Hepatocyte (in vitro differentiated cells): ENCODE measurements at regions not wholly inside any gene's neighbourhood (a gene's known extent, or its start where the extent isn't known, plus 50 kb on each side); places are given as distances from the start of the nearest gene placed in this dataset.

ENCODE experiments used
- DNase-seq: peaks from one replicate; pipeline ENCODE4 v3.0.0-alpha.2; 2016; ENCODE audit warnings: low spot score
- H2AFZ ChIP-seq: fragments of 200-600 bp; sonication (generic); 2 replicates; pipeline ENCODE4 v1.6.0; 2016; ENCODE audit warnings: antibody characterized with exemption, mild to moderate bottlenecking
- H3K27ac ChIP-seq: fragments of 200-600 bp; sonication (generic); 2 replicates; pipeline ENCODE4 v1.5.1; 2016; ENCODE audit warnings: mild to moderate bottlenecking
- H3K27me3 ChIP-seq: fragments of 200-600 bp; sonication (generic); 2 replicates; pipeline ENCODE4 v1.6.1; 2016
- H3K36me3 ChIP-seq: fragments of 200-600 bp; sonication (generic); replicated peaks from 2 replicates; pipeline ENCODE4 v1.5.1; 2016; ENCODE audit warnings: low read depth; ENCODE audit not compliant: insufficient read depth
- H3K4me1 ChIP-seq: fragments of 200-600 bp; sonication (generic); 2 replicates; pipeline ENCODE4 v1.5.1; 2016; ENCODE audit warnings: mild to moderate bottlenecking, moderate library complexity; ENCODE audit not compliant: insufficient read depth
- H3K4me2 ChIP-seq: fragments of 200-600 bp; sonication (generic); 2 replicates; pipeline ENCODE4 v1.6.0; 2016
- H3K4me3 ChIP-seq: fragments of 200-600 bp; sonication (generic); 2 replicates; pipeline ENCODE4 v1.5.1; 2016; ENCODE audit warnings: mild to moderate bottlenecking
- H3K79me2 ChIP-seq: fragments of 200-600 bp; sonication (generic); 2 replicates; pipeline ENCODE4 v1.6.0; 2017; ENCODE audit warnings: mild to moderate bottlenecking
- H3K9me2 ChIP-seq: fragments of 200-600 bp; sonication (generic); replicated peaks from 2 replicates; pipeline ENCODE4 v1.6.0; 2017; ENCODE audit warnings: mild to moderate bottlenecking; ENCODE audit not compliant: insufficient read depth
- H3K9me3 ChIP-seq: fragments of 200-600 bp; sonication (generic); 2 replicates; pipeline ENCODE4 v1.5.1; 2016; ENCODE audit warnings: low read depth, mild to moderate bottlenecking
- H4K20me1 ChIP-seq: fragments of 200-600 bp; sonication (generic); 2 replicates; pipeline ENCODE4 v1.6.0; 2016; ENCODE audit warnings: mild to moderate bottlenecking; ENCODE audit not compliant: insufficient read depth, poor library complexity, severe bottlenecking
- CTCF ChIP-seq: fragments of 200-600 bp; sonication (generic); IDR thresholded peaks from 2 replicates; pipeline ENCODE4 v1.5.1; 2016; ENCODE audit warnings: antibody characterized with exemption, mild to moderate bottlenecking; ENCODE audit not compliant: poor library complexity
- EZH2 ChIP-seq: fragments of 200-600 bp; sonication (generic); IDR thresholded peaks from 2 replicates; pipeline ENCODE4 v1.6.1; 2016; ENCODE audit warnings: antibody characterized with exemption, mild to moderate bottlenecking, borderline replicate concordance
- EZH2phosphoT487 ChIP-seq: fragments of 200-600 bp; sonication (generic); IDR thresholded peaks from one replicate; pipeline ENCODE4 v1.6.1; 2018; ENCODE audit warnings: antibody characterized with exemption, mild to moderate bottlenecking, low read depth, moderate library complexity; ENCODE audit not compliant: unreplicated experiment, severe bottlenecking
- WGBS: methylation state at CpG from one replicate; pipeline ENCODE4 v1.1.6; 2016; ENCODE audit warnings: low lambda C conversion rate; ENCODE audit errors: missing lambda C conversion rate; 5-methylcytosine and 5-hydroxymethylcytosine counted together

DNA sequence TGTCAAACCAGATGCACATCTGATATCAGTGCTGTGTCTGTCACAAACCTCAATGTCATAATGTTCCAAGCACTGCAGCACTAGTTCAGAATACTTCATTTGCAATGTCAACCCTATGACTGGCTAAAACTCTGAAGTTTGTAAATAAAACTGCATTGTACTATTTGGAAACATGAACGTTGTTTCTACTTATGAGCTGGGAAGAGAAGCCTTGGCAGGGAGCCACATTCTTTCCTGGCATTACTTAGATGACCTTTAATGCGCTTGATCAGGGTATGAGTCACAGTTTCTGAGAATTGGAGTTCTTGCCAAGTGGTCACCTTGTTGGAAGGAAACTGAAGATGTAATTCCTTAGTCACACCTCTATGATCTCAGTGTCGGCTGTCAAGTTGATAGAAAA, 664.8 kb upstream of the MMS22L start:
- H3K27me3 ChIP-seq, result no peaks in the 10 kb centered on the region
- DNase-seq, result peak; percentile 74
- no peak overlapping the region for H3K4me3 ChIP-seq
- TF ChIP-seq CTCF (no peak), EZH2 (no peak), EZH2phosphoT487 (no peak)
- H3K36me3 ChIP-seq, result no peaks in the 10 kb centered on the region
- H3K9me3 ChIP-seq, result no peaks in the 10 kb centered on the region
- H3K79me2 ChIP-seq, result no peaks in the 10 kb centered on the region
- no peak overlapping the region for H2AFZ ChIP-seq
- no peaks in the 10 kb centered on the region for H3K4me1 ChIP-seq
- no peaks in the 10 kb centered on the region for H4K20me1 ChIP-seq
- WGBS, result 67% methylated on average over 3 of the region's 3 CpGs
- H3K27ac ChIP-seq, result no peak overlapping the region
- no peak overlapping the region for H3K4me2 ChIP-seq
- no peaks in the 10 kb centered on the region for H3K9me2 ChIP-seq

GRCh38 chr6:97958134-97958533, 675.1 kb upstream of the MMS22L start:
- H3K9me2 ChIP-seq, result no peaks in the 10 kb centered on the region
- no peak overlapping the region for H2AFZ ChIP-seq
- H3K9me3 ChIP-seq, result no peaks in the 10 kb centered on the region
- H4K20me1 ChIP-seq, result no peaks in the 10 kb centered on the region
- no peaks in the 10 kb centered on the region for H3K79me2 ChIP-seq
- H3K27me3 ChIP-seq, result no peaks in the 10 kb centered on the region
- no peak overlapping the region for H3K27ac ChIP-seq
- DNase-seq, result peak; percentile 10
- no peaks in the 10 kb centered on the region for H3K4me1 ChIP-seq
- no peaks in the 10 kb centered on the region for H3K36me3 ChIP-seq
- WGBS, result 75% methylated on average over 8 of the region's 8 CpGs
- H3K4me2 ChIP-seq, result no peak overlapping the region
- no peak overlapping the region for H3K4me3 ChIP-seq
- TF ChIP-seq EZH2, result no peak
- no peak for TF ChIP-seq CTCF
- no peak for TF ChIP-seq EZH2phosphoT487

- no peak for DNase-seq
- H3K4me2 ChIP-seq, result no peak overlapping the region
- 49% methylated on average over 3 of the region's 3 CpGs for WGBS
- no peaks in the 10 kb centered on the region for H3K9me3 ChIP-seq
- H3K36me3 ChIP-seq, result no peaks in the 10 kb centered on the region
- no peak overlapping the region for H3K4me3 ChIP-seq
- no peaks in the 10 kb centered on the region for H3K4me1 ChIP-seq
- no peaks in the 10 kb centered on the region for H3K9me2 ChIP-seq
- H4K20me1 ChIP-seq, result no peaks in the 10 kb centered on the region
- TF ChIP-seq EZH2phosphoT487, result no peak
- TF ChIP-seq EZH2, result no peak
- TF ChIP-seq CTCF, result no peak
- no peak overlapping the region for H3K27ac ChIP-seq
- no peak overlapping the region for H2AFZ ChIP-seq
- H3K27me3 ChIP-seq, result no peaks in the 10 kb centered on the region
- H3K79me2 ChIP-seq, result no peaks in the 10 kb centered on the region
Observed at GRCh38 chr6:97963193-97963592, 680.2 kb upstream of the MMS22L start.

DNA sequence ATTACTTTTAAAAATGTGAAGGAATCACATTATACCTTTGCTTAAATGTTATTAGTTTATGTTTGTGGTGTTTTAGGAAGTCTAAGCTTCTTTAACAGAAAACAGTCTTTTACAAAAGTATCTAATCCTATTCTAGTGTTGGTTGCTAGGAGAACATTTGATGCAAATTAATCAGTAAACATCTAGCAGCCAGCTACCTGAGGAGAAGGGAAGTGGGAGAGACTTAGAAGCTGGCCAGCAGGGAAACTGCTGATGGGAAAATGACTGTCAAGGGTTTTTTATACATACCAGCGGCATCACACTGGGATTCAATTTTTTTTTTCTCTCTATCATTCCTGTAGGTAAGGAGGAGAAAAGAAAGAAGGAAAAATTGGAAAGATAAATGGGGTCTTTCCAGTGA, 686.0 kb upstream of the MMS22L start:
- no peaks in the 10 kb centered on the region for H3K9me2 ChIP-seq
- no peaks in the 10 kb centered on the region for H4K20me1 ChIP-seq
- no peak overlapping the region for H3K27ac ChIP-seq
- no peak overlapping the region for H3K4me3 ChIP-seq
- no peaks in the 10 kb centered on the region for H3K9me3 ChIP-seq
- DNase-seq, result no peak
- no peaks in the 10 kb centered on the region for H3K27me3 ChIP-seq
- no peak overlapping the region for H3K4me2 ChIP-seq
- no peaks in the 10 kb centered on the region for H3K79me2 ChIP-seq
- TF ChIP-seq CTCF, result no peak
- no peak for TF ChIP-seq EZH2phosphoT487
- no peak for TF ChIP-seq EZH2
- 71% methylated on average over 1 of the region's 1 CpG for WGBS
- H2AFZ ChIP-seq, result no peak overlapping the region
- no peaks in the 10 kb centered on the region for H3K36me3 ChIP-seq
- H3K4me1 ChIP-seq, result no peaks in the 10 kb centered on the region
